Endothelial cell of umbilical vein (primary cell): ENCODE measurements at regions not wholly inside any gene's neighbourhood (a gene's known extent, or its start where the extent isn't known, plus 50 kb on each side); places are given as distances from the start of the nearest gene placed in this dataset.

Experiments
- BruUV-seq: library from RNA; stranded (reverse); fragments of 400-500 nt; replicated peaks from 2 replicates; lab custom pipeline; 2021; lab: Mats Ljungman, UMichigan
- CTCF ChIA-PET: fragments of 300-600, 350-600 bp; sonication (Branson Sonifier 250); formaldehyde crosslinking; loops from one replicate; lab custom pipeline; 2021; ENCODE audit warnings: antibody characterized with exemption, inconsistent platforms; lab: Charles Lee
- POLR2A ChIA-PET: fragments of 300-600, 350-600 bp; sonication (Branson Sonifier 250); formaldehyde crosslinking; loops from one replicate; lab custom pipeline; 2021; ENCODE audit warnings: antibody characterized with exemption, inconsistent platforms; lab: Charles Lee
- DNase-seq: peaks from one replicate; pipeline ENCODE4 v3.0.0-alpha.2; 2011; ENCODE audit warnings: low read depth, low spot score
- FAIRE-seq: peaks from 2 replicates; lab custom pipeline; 2011; peaks lifted over from hg19 to GRCh38; lab: Jason Lieb, UNC
- H2AFZ ChIP-seq: 2 replicates; pipeline ENCODE4 v1.6.0; 2012; ENCODE audit warnings: low read depth, low read length, control low read depth, inconsistent platforms
- H3K27ac ChIP-seq: 2 replicates; pipeline ENCODE4 v1.5.1; 2011; ENCODE audit warnings: low read depth, mild to moderate bottlenecking, control low read depth, low read length, moderate library complexity; ENCODE audit not compliant: insufficient read depth
- H3K27me3 ChIP-seq, 2 experiments: 2 replicates each; pipeline versions ENCODE4 v1.6.0 to v1.6.1; 2011; ENCODE audit warnings: low read length in 2 of 2, mixed read lengths in 1 of 2; ENCODE audit not compliant: control insufficient read depth in 2 of 2, insufficient read depth in 2 of 2
- H3K36me3 ChIP-seq, 2 experiments: 2 replicates in 1 of 2; 3 replicates in 1 of 2; pipeline ENCODE4 v1.5.1; 2011; ENCODE audit warnings: low read length in 2 of 2, mild to moderate bottlenecking in 1 of 2, moderate library complexity in 1 of 2; ENCODE audit not compliant: control insufficient read depth in 2 of 2, insufficient read depth in 2 of 2; ENCODE audit errors: extremely low read depth in 1 of 2
- H3K4me1 ChIP-seq: 3 replicates; pipeline ENCODE4 v1.5.1; 2011; ENCODE audit warnings: mild to moderate bottlenecking, low read length; ENCODE audit not compliant: control insufficient read depth, insufficient read depth; ENCODE audit errors: extremely low read depth
- H3K4me2 ChIP-seq: 2 replicates; pipeline ENCODE4 v1.6.1; 2011; ENCODE audit warnings: low read length, control low read depth, mixed read lengths; ENCODE audit not compliant: insufficient read depth
- H3K4me3 ChIP-seq, 3 experiments: fragments of 200-600 bp in 1 of 3; sonication (generic), shearing (Covaris generic) in 1 of 3; replicated peaks in 1 of 3; 2 replicates each; pipeline ENCODE4 v1.5.1; 2011 to 2016; ENCODE audit warnings: control low read depth in 3 of 3, low read length in 3 of 3, mild to moderate bottlenecking in 2 of 3, inconsistent platforms in 1 of 3, low read depth in 1 of 3, moderate library complexity in 1 of 3; ENCODE audit not compliant: insufficient read depth in 1 of 3
- H3K79me2 ChIP-seq: 2 replicates; pipeline ENCODE4 v1.6.0; 2012; ENCODE audit warnings: low read length, inconsistent platforms; ENCODE audit not compliant: control insufficient read depth, insufficient read depth
- H3K9ac ChIP-seq: replicated peaks from 2 replicates; pipeline ENCODE3; 2011; ENCODE audit warnings: low read length, control low read depth; ENCODE audit not compliant: insufficient read depth; ENCODE audit errors: extremely low read depth
- H3K9me1 ChIP-seq: replicated peaks from 3 replicates; pipeline ENCODE4 v1.6.0; 2011; ENCODE audit warnings: mild to moderate bottlenecking, low read length; ENCODE audit not compliant: control insufficient read depth, insufficient read depth; ENCODE audit errors: extremely low read depth
- H3K9me3 ChIP-seq: replicated peaks from 2 replicates; pipeline ENCODE4 v1.5.1; 2012; ENCODE audit warnings: low read length, inconsistent platforms; ENCODE audit not compliant: control insufficient read depth, insufficient read depth
- H4K20me1 ChIP-seq: replicated peaks from 2 replicates; pipeline ENCODE3; 2011; ENCODE audit warnings: mild to moderate bottlenecking, low read length; ENCODE audit not compliant: control insufficient read depth, insufficient read depth; ENCODE audit errors: extremely low read depth
- EZH2 ChIP-seq: IDR thresholded peaks from 2 replicates; pipeline ENCODE4 v1.6.1; 2012; ENCODE audit warnings: borderline replicate concordance, low read depth, mild to moderate bottlenecking, moderate library complexity, low read length, inconsistent platforms; ENCODE audit not compliant: severe bottlenecking
- FOS ChIP-seq: IDR thresholded peaks from 2 replicates; pipeline ENCODE4 v1.6.1; 2011; ENCODE audit warnings: mild to moderate bottlenecking, low read length, moderate library complexity, borderline replicate concordance; ENCODE audit not compliant: insufficient read depth
- GATA2 ChIP-seq: IDR thresholded peaks from 2 replicates; pipeline ENCODE4 v1.7.0; 2011; ENCODE audit warnings: low read depth, mild to moderate bottlenecking, moderate library complexity, mixed read lengths, low read length; ENCODE audit not compliant: insufficient read length, insufficient read depth
- JUN ChIP-seq: IDR thresholded peaks from 2 replicates; pipeline ENCODE4 v1.6.1; 2011; ENCODE audit warnings: borderline replicate concordance, low read depth; ENCODE audit not compliant: insufficient read length, insufficient read depth
- MYC ChIP-seq: IDR thresholded peaks from one replicate; pipeline ENCODE4 v1.6.1; 2011; ENCODE audit warnings: mild to moderate bottlenecking, low read depth, low read length
- POLR2A ChIP-seq: IDR thresholded peaks from 2 replicates; pipeline ENCODE4 v1.6.1; 2012; ENCODE audit warnings: low read depth, mild to moderate bottlenecking, control low read depth, low read length
- POLR2AphosphoS5 ChIP-seq: IDR thresholded peaks from 2 replicates; pipeline ENCODE4 v1.6.1; 2012; ENCODE audit warnings: low read depth, mild to moderate bottlenecking, control low read depth, low read length, moderate library complexity; ENCODE audit not compliant: insufficient read depth
- dilution Hi-C: fragments of 300-500 bp; cut with MboI; formaldehyde crosslinking; loops from one replicate; pipeline ENCODE4 v1.15.0; 2019; ENCODE audit warnings: low sequenced_read_pairs; ENCODE audit not compliant: extremely low pct_ligation_motif_present
- intact Hi-C: fragments of 100-400 bp; cut with micrococcal nuclease; formaldehyde crosslinking; loops from one replicate; pipeline ENCODE4 v1.10.0; 2022
- TF ChIP-seq, protein P1 (sequence below): IDR thresholded peaks from 2 replicates; pipeline ENCODE4 v1.6.1; 2011; ENCODE audit not compliant: insufficient read depth, insufficient read length
- TF ChIP-seq, protein P2 (sequence below), 2 donors: IDR thresholded peaks; 1 replicate in 1 of 2; 2 replicates in 1 of 2; pipeline ENCODE4 v1.5.1; 2011; ENCODE audit warnings: low read length in 2 of 2, mild to moderate bottlenecking in 2 of 2, moderate library complexity in 2 of 2, control low read depth in 1 of 2, inconsistent platforms in 1 of 2, low read depth in 1 of 2; ENCODE audit not compliant: insufficient read depth in 1 of 2; ENCODE audit errors: extremely low read depth in 1 of 2

DNA sequence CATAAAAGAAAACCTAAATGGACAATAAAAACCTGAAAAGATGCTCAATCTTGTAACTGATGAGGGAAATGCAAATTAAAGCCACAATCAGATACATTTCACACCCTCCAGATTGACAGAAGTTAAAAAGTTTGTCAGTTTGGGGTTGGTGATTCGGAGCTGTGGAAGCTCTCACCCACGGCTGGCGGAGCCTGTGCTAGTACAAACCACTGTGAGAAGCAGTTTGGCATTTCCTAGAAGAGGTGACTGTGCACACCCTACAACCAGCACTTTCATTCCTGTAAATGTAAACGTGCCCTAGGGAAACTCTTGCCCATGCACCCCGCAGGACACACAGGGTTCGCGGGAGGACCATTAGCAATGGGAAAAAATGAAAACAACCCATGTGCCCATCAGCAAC, 114.1 kb downstream of the BMS1 start:
- dilution Hi-C loops (no loop called here), intact Hi-C loops (no loop called here)
- Histone ChIP-seq H3K9me3 (no peaks in the 10 kb centered on the region), H3K4me3 (no peak overlapping the region), H2AFZ (no peak overlapping the region), H4K20me1 (no peaks in the 10 kb centered on the region), H3K27ac (no peak overlapping the region), H3K27me3 (peaks cover 4 to 9% of the 10 kb centered on the region in 2 experiments), H3K79me2 (no peaks in the 10 kb centered on the region), H3K9ac (no peak overlapping the region), H3K4me2 (no peak overlapping the region), H3K4me1 (no peaks in the 10 kb centered on the region), H3K36me3 (no peaks in the 10 kb centered on the region), H3K9me1 (no peaks in the 10 kb centered on the region)
- BruUV-seq = no TSS peak
- TF ChIP-seq JUN = no peak
- TF ChIP-seq POLR2A = no peak
- TF ChIP-seq MYC = no peak
- TF ChIP-seq, protein P1, sequence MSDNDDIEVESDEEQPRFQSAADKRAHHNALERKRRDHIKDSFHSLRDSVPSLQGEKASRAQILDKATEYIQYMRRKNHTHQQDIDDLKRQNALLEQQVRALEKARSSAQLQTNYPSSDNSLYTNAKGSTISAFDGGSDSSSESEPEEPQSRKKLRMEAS = no peak
- TF ChIP-seq FOS = no peak
- no peak for TF ChIP-seq EZH2
- TF ChIP-seq GATA2 = no peak
- no peak for TF ChIP-seq POLR2AphosphoS5
- TF ChIP-seq, protein P2, sequence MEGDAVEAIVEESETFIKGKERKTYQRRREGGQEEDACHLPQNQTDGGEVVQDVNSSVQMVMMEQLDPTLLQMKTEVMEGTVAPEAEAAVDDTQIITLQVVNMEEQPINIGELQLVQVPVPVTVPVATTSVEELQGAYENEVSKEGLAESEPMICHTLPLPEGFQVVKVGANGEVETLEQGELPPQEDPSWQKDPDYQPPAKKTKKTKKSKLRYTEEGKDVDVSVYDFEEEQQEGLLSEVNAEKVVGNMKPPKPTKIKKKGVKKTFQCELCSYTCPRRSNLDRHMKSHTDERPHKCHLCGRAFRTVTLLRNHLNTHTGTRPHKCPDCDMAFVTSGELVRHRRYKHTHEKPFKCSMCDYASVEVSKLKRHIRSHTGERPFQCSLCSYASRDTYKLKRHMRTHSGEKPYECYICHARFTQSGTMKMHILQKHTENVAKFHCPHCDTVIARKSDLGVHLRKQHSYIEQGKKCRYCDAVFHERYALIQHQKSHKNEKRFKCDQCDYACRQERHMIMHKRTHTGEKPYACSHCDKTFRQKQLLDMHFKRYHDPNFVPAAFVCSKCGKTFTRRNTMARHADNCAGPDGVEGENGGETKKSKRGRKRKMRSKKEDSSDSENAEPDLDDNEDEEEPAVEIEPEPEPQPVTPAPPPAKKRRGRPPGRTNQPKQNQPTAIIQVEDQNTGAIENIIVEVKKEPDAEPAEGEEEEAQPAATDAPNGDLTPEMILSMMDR (IDR thresholded peaks at IDR 0.05; ENCODE audit: extremely low read depth in 1 of 2, insufficient read depth in 1 of 2, low read depth in 1 of 2, low read length in 2 of 2) = no peak
- ChIA-PET CTCF (no interaction called here), POLR2A (no interaction called here)
- no peak for DNase-seq
- FAIRE-seq = no peak
